HL-60 (cell line): ENCODE measurements at regions not wholly inside any gene's neighbourhood (a gene's known extent, or its start where the extent isn't known, plus 50 kb on each side); places are given as distances from the start of the nearest gene placed in this dataset.

Experiments used
- DNase-seq, 2 experiments: peaks; one replicate each; pipeline ENCODE4 v3.0.0-alpha.2; 2010 to 2020; ENCODE audit warnings: low read depth in 1 of 2, low spot score in 1 of 2
- H3K27ac ChIP-seq: fragments of 250-450 bp; sonication (Bioruptor Pico); replicated peaks from 2 replicates; pipeline ENCODE4 v1.5.1; 2020; ENCODE audit warnings: mild to moderate bottlenecking, moderate library complexity
- H3K27me3 ChIP-seq: fragments of 250-450 bp; sonication (Bioruptor Pico); 2 replicates; pipeline ENCODE4 v1.5.1; 2021; ENCODE audit warnings: mild to moderate bottlenecking, moderate library complexity; ENCODE audit not compliant: insufficient read depth, poor library complexity, severe bottlenecking
- H3K4me3 ChIP-seq: replicated peaks from 2 replicates; pipeline ENCODE4 v1.5.1; 2011; ENCODE audit warnings: mild to moderate bottlenecking, control low read depth, low read length; ENCODE audit not compliant: insufficient read depth
- CTCF ChIP-seq: IDR thresholded peaks from one replicate; pipeline ENCODE4 v1.5.1; 2011; ENCODE audit warnings: low read length, control low read depth, inconsistent platforms; ENCODE audit not compliant: insufficient read depth
- GABPA ChIP-seq: IDR thresholded peaks from 2 replicates; pipeline ENCODE4 v1.6.1; 2012; ENCODE audit warnings: low read depth
- POLR2AphosphoS5 ChIP-seq: IDR thresholded peaks from 2 replicates; pipeline ENCODE4 v1.6.1; 2012; ENCODE audit warnings: low read depth
- REST ChIP-seq: IDR thresholded peaks from 2 replicates; pipeline ENCODE4 v1.6.1; 2012; ENCODE audit warnings: low read depth; ENCODE audit not compliant: insufficient replicate concordance
- SPI1 ChIP-seq: IDR thresholded peaks from 2 replicates; pipeline ENCODE4 v1.6.1; 2012; ENCODE audit warnings: low read depth, mild to moderate bottlenecking, borderline replicate concordance

GRCh38 chr10:29057822-29058331, 231.0 kb upstream of the LYZL1 start:
- Histone ChIP-seq H3K4me3 (no peak overlapping the region), H3K27me3 (no peaks in the 10 kb centered on the region), H3K27ac (no peak overlapping the region)
- no peak for DNase-seq
- no peak for TF ChIP-seq SPI1
- no peak for TF ChIP-seq POLR2AphosphoS5
- TF ChIP-seq GABPA = no peak
- no peak for TF ChIP-seq CTCF
- TF ChIP-seq REST = no peak

GRCh38 chr10:29063806-29064644, 224.8 kb upstream of the LYZL1 start:
- TF ChIP-seq POLR2AphosphoS5 = no peak
- no peak for TF ChIP-seq REST
- TF ChIP-seq SPI1 = no peak
- TF ChIP-seq GABPA = no peak
- no peak for TF ChIP-seq CTCF
- Histone ChIP-seq H3K27ac (no peak overlapping the region), H3K4me3 (no peak overlapping the region), H3K27me3 (no peaks in the 10 kb centered on the region)
- DNase-seq = no peak

GRCh38 chr10:29064680-29065079, 224.2 kb upstream of the LYZL1 start:
- DNase-seq = no peak
- TF ChIP-seq POLR2AphosphoS5 = no peak
- no peak for TF ChIP-seq CTCF
- no peak for TF ChIP-seq GABPA
- H3K27ac ChIP-seq = no peak overlapping the region
- H3K4me3 ChIP-seq = no peak overlapping the region
- no peaks in the 10 kb centered on the region for H3K27me3 ChIP-seq

- TF ChIP-seq GABPA (no peak), REST (no peak), POLR2AphosphoS5 (no peak), CTCF (no peak)
- Histone ChIP-seq H3K27ac (no peak overlapping the region), H3K4me3 (no peak overlapping the region), H3K27me3 (no peaks in the 10 kb centered on the region)
- no peak for DNase-seq
Measured at GRCh38 chr10:29067161-29067560, 221.7 kb upstream of the LYZL1 start.
